ENCODE measurements at regions not wholly inside any gene's neighbourhood (a gene's known extent, or its start where the extent isn't known, plus 50 kb on each side); places are given as distances from the start of the nearest gene placed in this dataset.
"Not testable (repeated sequence)": the region's sequence is repeated elsewhere in the genome, so short reads cannot be mapped to it uniquely, and the experiment has no call there.

- Histone ChIP-seq H3K27me3 (no peaks in the 10 kb centered on the region), H3K36me3 (no peaks in the 10 kb centered on the region), H3K27ac (no peak overlapping the region), H3K4me1 (no peaks in the 10 kb centered on the region), H3K9me3 (no peaks in the 10 kb centered on the region), H3K4me3 (no peak overlapping the region)
- 64 to 79% (median 76%) methylated on average over 1 of the region's 1 CpG for WGBS, 5 donors
- TF ChIP-seq, protein P1, sequence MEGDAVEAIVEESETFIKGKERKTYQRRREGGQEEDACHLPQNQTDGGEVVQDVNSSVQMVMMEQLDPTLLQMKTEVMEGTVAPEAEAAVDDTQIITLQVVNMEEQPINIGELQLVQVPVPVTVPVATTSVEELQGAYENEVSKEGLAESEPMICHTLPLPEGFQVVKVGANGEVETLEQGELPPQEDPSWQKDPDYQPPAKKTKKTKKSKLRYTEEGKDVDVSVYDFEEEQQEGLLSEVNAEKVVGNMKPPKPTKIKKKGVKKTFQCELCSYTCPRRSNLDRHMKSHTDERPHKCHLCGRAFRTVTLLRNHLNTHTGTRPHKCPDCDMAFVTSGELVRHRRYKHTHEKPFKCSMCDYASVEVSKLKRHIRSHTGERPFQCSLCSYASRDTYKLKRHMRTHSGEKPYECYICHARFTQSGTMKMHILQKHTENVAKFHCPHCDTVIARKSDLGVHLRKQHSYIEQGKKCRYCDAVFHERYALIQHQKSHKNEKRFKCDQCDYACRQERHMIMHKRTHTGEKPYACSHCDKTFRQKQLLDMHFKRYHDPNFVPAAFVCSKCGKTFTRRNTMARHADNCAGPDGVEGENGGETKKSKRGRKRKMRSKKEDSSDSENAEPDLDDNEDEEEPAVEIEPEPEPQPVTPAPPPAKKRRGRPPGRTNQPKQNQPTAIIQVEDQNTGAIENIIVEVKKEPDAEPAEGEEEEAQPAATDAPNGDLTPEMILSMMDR (IDR thresholded peaks at IDR 0.05): no peak
- TF ChIP-seq EP300 (IDR thresholded peaks at IDR 0.05) (no peak), POLR2AphosphoS5 (IDR thresholded peaks at IDR 0.05) (no peak), POLR2A (IDR thresholded peaks at IDR 0.05) (no peak)
- intact Hi-C loops (cut with DNase I; ENCODE audit: low total_unique reads): no loop called here
- no peak for DNase-seq
Observed at GRCh38 chr6:74439123-74439811, 743.3 kb downstream of the CD109 start.

GRCh38 chr6:74438395-74438794 lies 742.4 kb downstream of the CD109 start:
- H3K9me3 ChIP-seq; H3K4me3 ChIP-seq; intact Hi-C loops (cut with DNase I; ENCODE audit: low total_unique reads); H3K27me3 ChIP-seq; DNase-seq; H3K27ac ChIP-seq; H3K36me3 ChIP-seq; H3K4me1 ChIP-seq: not testable (repeated sequence)
- 92 to 100% (median 93%) methylated on average over 1 of the region's 1 CpG for WGBS, 5 donors

DNA sequence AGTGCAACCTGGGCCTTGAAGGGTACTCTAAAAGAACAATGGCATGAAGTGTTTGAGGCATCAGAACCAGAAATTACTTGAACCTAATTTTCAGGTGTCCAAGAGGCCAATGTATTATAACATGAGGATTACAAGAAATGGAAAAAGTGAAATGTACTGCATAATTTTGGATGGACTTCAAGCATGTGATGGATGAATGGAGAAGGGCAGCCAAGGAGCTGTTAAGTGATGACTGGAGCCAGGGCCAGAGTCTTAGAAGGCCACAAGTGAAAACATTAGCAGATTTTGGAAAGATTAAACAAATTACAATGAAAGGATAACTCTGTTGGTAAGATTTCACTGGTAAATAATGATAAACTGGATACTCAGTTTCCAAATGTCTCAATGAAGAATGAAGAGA lies 738.2 kb downstream of the CD109 start:
- intact Hi-C loops (cut with DNase I; ENCODE audit: low total_unique reads): no loop called here
- no peaks in the 10 kb centered on the region for H3K9me3 ChIP-seq
- no peaks in the 10 kb centered on the region for H3K4me1 ChIP-seq
- H3K27ac ChIP-seq: no peak overlapping the region
- TF ChIP-seq POLR2AphosphoS5 (IDR thresholded peaks at IDR 0.05) (no peak), POLR2A (IDR thresholded peaks at IDR 0.05) (no peak), EP300 (IDR thresholded peaks at IDR 0.05) (no peak)
- TF ChIP-seq, protein P1 (IDR thresholded peaks at IDR 0.05): no peak
- peak in 1 of 2 donors; percentile 41 for DNase-seq
- no peak overlapping the region for H3K4me3 ChIP-seq
- no peaks in the 10 kb centered on the region for H3K36me3 ChIP-seq
- no peaks in the 10 kb centered on the region for H3K27me3 ChIP-seq

DNA sequence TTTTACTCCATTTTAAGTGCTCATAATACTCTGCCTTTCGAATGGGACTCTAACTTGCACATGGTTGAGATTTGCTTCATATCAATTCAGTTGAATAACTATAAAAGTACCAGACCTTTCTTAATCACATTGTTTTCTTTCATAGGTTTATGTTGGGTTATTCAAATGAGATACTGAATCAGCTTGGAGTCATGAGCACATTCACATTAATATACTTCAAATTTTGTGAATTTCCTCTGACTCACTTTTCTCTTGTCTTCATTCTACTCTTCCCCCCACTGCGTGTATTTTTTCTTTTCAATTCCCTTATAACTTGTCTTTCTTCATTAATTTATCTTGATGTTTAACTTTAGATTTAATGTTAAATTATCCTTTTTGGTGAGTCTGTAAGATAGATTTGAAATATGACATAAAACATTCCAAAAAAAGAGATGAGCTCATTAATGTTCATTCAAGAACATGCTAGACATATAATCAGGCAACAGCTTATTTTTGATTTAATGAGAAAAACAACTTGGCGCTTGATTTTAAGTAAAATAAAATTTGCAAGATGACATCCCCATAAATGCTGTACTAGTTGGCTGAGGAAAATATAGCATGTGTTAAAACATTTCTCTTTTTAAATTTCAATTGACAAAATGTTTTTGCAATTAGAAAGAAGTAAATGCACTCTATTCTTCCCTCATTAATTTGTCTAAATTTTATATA lies 736.0 kb downstream of the CD109 start:
- TF ChIP-seq POLR2AphosphoS5 (IDR thresholded peaks at IDR 0.05): no peak
- TF ChIP-seq, protein P1 (IDR thresholded peaks at IDR 0.05): no peak
- no peak for TF ChIP-seq POLR2A (IDR thresholded peaks at IDR 0.05)
- TF ChIP-seq EP300 (IDR thresholded peaks at IDR 0.05): no peak
- no peaks in the 10 kb centered on the region for H3K9me3 ChIP-seq
- H3K27me3 ChIP-seq: no peaks in the 10 kb centered on the region
- H3K4me3 ChIP-seq: no peak overlapping the region
- no peak overlapping the region for H3K27ac ChIP-seq
- no peaks in the 10 kb centered on the region for H3K36me3 ChIP-seq
- intact Hi-C loops (cut with DNase I; ENCODE audit: low total_unique reads): no loop called here
- DNase-seq: no peak
- H3K4me1 ChIP-seq: no peaks in the 10 kb centered on the region
- WGBS, 5 donors: 86 to 93% (median 91%) methylated on average over 3 of the region's 3 CpGs

DNA sequence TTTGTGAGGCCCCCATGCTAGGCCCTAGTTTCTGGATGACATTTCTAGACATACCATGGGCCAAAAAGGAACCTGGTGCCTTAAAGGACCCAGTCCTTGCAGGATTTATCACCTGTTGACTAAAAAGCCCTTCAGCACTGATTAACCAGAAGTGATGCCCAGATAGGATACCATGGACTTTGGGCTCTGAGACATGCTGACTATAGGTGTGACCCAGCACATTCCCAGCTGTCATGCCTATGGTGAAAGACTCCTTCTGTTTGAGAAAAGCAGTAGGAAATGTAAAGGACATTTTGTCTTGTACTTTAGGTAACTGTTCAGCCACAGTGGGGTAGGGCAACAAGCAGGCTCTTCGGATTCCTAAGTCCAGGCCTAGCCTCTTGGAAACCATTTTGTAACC lies 724.2 kb downstream of the CD109 start:
- 82 to 100% (median 87%) methylated on average over 1 of the region's 1 CpG for WGBS, 5 donors
- Histone ChIP-seq H3K9me3 (peaks cover 0 to 4% (median 0%) of the 10 kb centered on the region in 4 donors), H3K4me3 (no peak overlapping the region), H3K27me3 (no peaks in the 10 kb centered on the region), H3K36me3 (no peaks in the 10 kb centered on the region), H3K27ac (no peak overlapping the region), H3K4me1 (no peaks in the 10 kb centered on the region)
- TF ChIP-seq POLR2AphosphoS5 (IDR thresholded peaks at IDR 0.05) (no peak), EP300 (IDR thresholded peaks at IDR 0.05) (no peak), POLR2A (IDR thresholded peaks at IDR 0.05) (no peak)
- TF ChIP-seq, protein P1 (IDR thresholded peaks at IDR 0.05): no peak
- peak in 1 of 2 donors; percentile 35 for DNase-seq
- intact Hi-C loops (cut with DNase I; ENCODE audit: low total_unique reads): no loop called here

All from stomach (tissue), 8 donors.